ENCODE measurements at regions not wholly inside any gene's neighbourhood (a gene's known extent, or its start where the extent isn't known, plus 50 kb on each side); places are given as distances from the start of the nearest gene placed in this dataset.

GRCh38 chr3:150059241-150059640, 88.5 kb upstream of the PFN2 start:
- no peak overlapping the region for H2AFZ ChIP-seq (ENCODE audit: insufficient read depth, low read depth, low read length, poor library complexity, severe bottlenecking)
- no peak overlapping the region for H3K9ac ChIP-seq (ENCODE audit: low read length)
- H3K4me3 ChIP-seq (ENCODE audit: control extremely low read depth in 1 of 5, extremely low read depth in 1 of 5, insufficient read depth in 1 of 5, low read depth in 2 of 5, low read length in 4 of 5), result no peak overlapping the region
- DNase-seq (no peak), ATAC-seq (ENCODE audit: low read depth) (no peak)
- H4K20me1 ChIP-seq (ENCODE audit: control insufficient read depth, insufficient read depth, low read length, poor library complexity, severe bottlenecking), result no peaks in the 10 kb centered on the region
- Mint-ChIP-seq H3K9me3 (ENCODE audit: insufficient read depth) (no peaks in the 10 kb centered on the region), H3K4me1 (no peaks in the 10 kb centered on the region), H3K27me3 (peaks cover 18% of the 10 kb centered on the region), H3K27ac (no peak overlapping the region), H3K4me3 (no peak overlapping the region)
- ChIA-PET CTCF (no interaction called here), POLR2A (no interaction called here)
- H3K79me2 ChIP-seq (ENCODE audit: control insufficient read depth, insufficient read depth, low read length), result no peaks in the 10 kb centered on the region
- no peak overlapping the region for H3K4me2 ChIP-seq (replicated peaks; ENCODE audit: low read depth, low read length, poor library complexity, severe bottlenecking)
- 27% methylated on average over 3 of the region's 5 CpGs for WGBS (ENCODE audit: insufficient coverage)
- intact Hi-C loops (cut with micrococcal nuclease), result no loop called here
- H3K27ac ChIP-seq (ENCODE audit: low read length in 2 of 2), result no peak overlapping the region
- TF ChIP-seq CTCF (IDR thresholded peaks at IDR 0.05) (no peak), EZH2 (IDR thresholded peaks at IDR 0.05; ENCODE audit: borderline replicate concordance, insufficient read depth, low read depth, low read length, poor library complexity, severe bottlenecking) (no peak)
- H3K9me3 ChIP-seq (ENCODE audit: control extremely low read depth in 1 of 3, control insufficient read depth in 2 of 3, insufficient read depth in 1 of 3, low read length in 2 of 3), result peaks cover 0 to 1% (median 0%) of the 10 kb centered on the region in 3 donors
- H3K27me3 ChIP-seq (replicated peaks in 1 of 4; ENCODE audit: control extremely low read depth in 1 of 4, control insufficient read depth in 3 of 4, insufficient read depth in 4 of 4, low read length in 3 of 4), result no peaks in the 10 kb centered on the region
- no peaks in the 10 kb centered on the region for H3K36me3 ChIP-seq (replicated peaks in 1 of 2; ENCODE audit: control extremely low read depth in 1 of 2, control insufficient read depth in 1 of 2, extremely low read depth in 1 of 2, insufficient read depth in 2 of 2, low read length in 1 of 2)
- H3K4me1 ChIP-seq (ENCODE audit: control insufficient read depth in 2 of 2, insufficient read depth in 2 of 2, low read length in 2 of 2), result no peaks in the 10 kb centered on the region

GRCh38 chr3:150057227-150057626, 86.5 kb upstream of the PFN2 start:
- Histone ChIP-seq H4K20me1 (ENCODE audit: control insufficient read depth, insufficient read depth, low read length, poor library complexity, severe bottlenecking) (no peaks in the 10 kb centered on the region), H2AFZ (ENCODE audit: insufficient read depth, low read depth, low read length, poor library complexity, severe bottlenecking) (no peak overlapping the region), H3K4me1 (ENCODE audit: control insufficient read depth in 2 of 2, insufficient read depth in 2 of 2, low read length in 2 of 2) (no peaks in the 10 kb centered on the region), H3K9ac (ENCODE audit: low read length) (no peak overlapping the region), H3K27ac (ENCODE audit: low read length in 2 of 2) (no peak overlapping the region), H3K27me3 (replicated peaks in 1 of 4; ENCODE audit: control extremely low read depth in 1 of 4, control insufficient read depth in 3 of 4, insufficient read depth in 4 of 4, low read length in 3 of 4) (peaks cover 0 to 2% (median 0%) of the 10 kb centered on the region in 4 experiments), H3K79me2 (ENCODE audit: control insufficient read depth, insufficient read depth, low read length) (no peaks in the 10 kb centered on the region), H3K36me3 (replicated peaks in 1 of 2; ENCODE audit: control extremely low read depth in 1 of 2, control insufficient read depth in 1 of 2, extremely low read depth in 1 of 2, insufficient read depth in 2 of 2, low read length in 1 of 2) (no peaks in the 10 kb centered on the region), H3K4me2 (replicated peaks; ENCODE audit: low read depth, low read length, poor library complexity, severe bottlenecking) (no peak overlapping the region), H3K9me3 (ENCODE audit: control extremely low read depth in 1 of 3, control insufficient read depth in 2 of 3, insufficient read depth in 1 of 3, low read length in 2 of 3) (peaks cover 0 to 1% (median 0%) of the 10 kb centered on the region in 3 donors), H3K4me3 (ENCODE audit: control extremely low read depth in 1 of 5, extremely low read depth in 1 of 5, insufficient read depth in 1 of 5, low read depth in 2 of 5, low read length in 4 of 5) (no peak overlapping the region)
- H3K9me3 Mint-ChIP-seq (ENCODE audit: insufficient read depth), result no peaks in the 10 kb centered on the region
- intact Hi-C loops (cut with micrococcal nuclease), result no loop called here
- no peak overlapping the region for H3K27ac Mint-ChIP-seq
- peaks cover 20% of the 10 kb centered on the region for H3K27me3 Mint-ChIP-seq
- ChIA-PET CTCF (interaction anchor here (0.5 to 0.7 kb wide), 2 partner anchors 39 to 89 kb away, joined by 3 read pairs; no protein-coding TSS in a partner anchor), POLR2A (no interaction called here)
- no peaks in the 10 kb centered on the region for H3K4me1 Mint-ChIP-seq
- TF ChIP-seq EZH2 (IDR thresholded peaks at IDR 0.05; ENCODE audit: borderline replicate concordance, insufficient read depth, low read depth, low read length, poor library complexity, severe bottlenecking) (no peak), CTCF (IDR thresholded peaks at IDR 0.05) (no peak)
- 95% methylated on average over 2 of the region's 4 CpGs for WGBS (ENCODE audit: insufficient coverage)
- no peak for ATAC-seq (ENCODE audit: low read depth)
- no peak for DNase-seq
- H3K4me3 Mint-ChIP-seq, result no peak overlapping the region
